ENCODE measurements at regions not wholly inside any gene's neighbourhood (a gene's known extent, or its start where the extent isn't known, plus 50 kb on each side); places are given as distances from the start of the nearest gene placed in this dataset.
"Not testable (repeated sequence)": the region's sequence is repeated elsewhere in the genome, so short reads cannot be mapped to it uniquely, and the experiment has no call there.

GRCh38 chr1:61547302-61547701, 177.6 kb downstream of the TM2D1 start:
- not testable (repeated sequence) for H3K56ac ChIP-seq (ENCODE audit: insufficient read length, low read depth, low read length); H2AK5ac ChIP-seq (ENCODE audit: insufficient read length, low read length); H2BK20ac ChIP-seq (ENCODE audit: low read depth, low read length, poor library complexity, severe bottlenecking); H3K23ac ChIP-seq (ENCODE audit: insufficient read length, low read depth, low read length); H3K9ac ChIP-seq (ENCODE audit: extremely low read depth, insufficient read length, low read length); H4K20me1 ChIP-seq (ENCODE audit: control insufficient read depth, insufficient read depth, insufficient read length); H3K4me3 Mint-ChIP-seq; H3K4me1 ChIP-seq (ENCODE audit: insufficient read depth, low read length); H4K91ac ChIP-seq (ENCODE audit: insufficient read length, low read depth, low read length); H4K8ac ChIP-seq (replicated peaks; ENCODE audit: insufficient read length, low read depth, low read length); H3K4me2 ChIP-seq (ENCODE audit: insufficient read depth, insufficient read length, low read length); H3K27me3 Mint-ChIP-seq (ENCODE audit: low read depth); H4K5ac ChIP-seq (ENCODE audit: insufficient read length, low read depth, low read length); H2BK12ac ChIP-seq (ENCODE audit: insufficient read length, low read depth, low read length); H3K79me2 ChIP-seq (ENCODE audit: insufficient read depth, low read length); H2AFZ ChIP-seq (ENCODE audit: low read length); H3K9me3 Mint-ChIP-seq; H2BK15ac ChIP-seq (ENCODE audit: low read depth, low read length); H3K4me1 Mint-ChIP-seq; H3K4ac ChIP-seq (ENCODE audit: low read depth, low read length); H3K79me1 ChIP-seq (ENCODE audit: insufficient read depth, low read depth, low read length, poor library complexity, severe bottlenecking); H3K23me2 ChIP-seq (ENCODE audit: insufficient read length, low read depth, low read length, poor library complexity, severe bottlenecking); H2BK5ac ChIP-seq (ENCODE audit: insufficient read length, low read length); H2BK120ac ChIP-seq (ENCODE audit: low read depth, low read length, poor library complexity, severe bottlenecking); H3K18ac ChIP-seq (ENCODE audit: insufficient read length, low read depth, low read length); H3K14ac ChIP-seq (ENCODE audit: insufficient read depth, low read length); H3K27ac ChIP-seq (ENCODE audit: insufficient read length, low read depth, low read length); H3T11ph ChIP-seq (ENCODE audit: low read length); H3K9me3 ChIP-seq (ENCODE audit: control insufficient read depth, low read depth, low read length); H3K27me3 ChIP-seq (ENCODE audit: insufficient read depth, low read length)
- no CpG with 5 or more reads among the region's 2 CpGs for WGBS (ENCODE audit: extremely low coverage, insufficient read length, low lambda C conversion rate)
- H3K27ac Mint-ChIP-seq = peak overlapping the region in 1 of 3 experiments; percentile 41; a peak in 1 of 7 replicates
- H3K36me3 Mint-ChIP-seq (ENCODE audit: insufficient read depth in 1 of 3, low read depth in 3 of 3) = peaks cover 0 to 11% (median 0%) of the 10 kb centered on the region in 3 experiments; a peak in 3 of 7 replicates
- TF ChIP-seq CTCF (conservative IDR thresholded peaks at IDR 0.05) = peak; percentile 67
- DNase-seq = peak; percentile 70

- not testable (repeated sequence) for H3K9me3 Mint-ChIP-seq; H2BK120ac ChIP-seq (ENCODE audit: low read depth, low read length, poor library complexity, severe bottlenecking); H3K27ac ChIP-seq (ENCODE audit: insufficient read length, low read depth, low read length); H3K4me3 Mint-ChIP-seq; H2BK5ac ChIP-seq (ENCODE audit: insufficient read length, low read length); H3K56ac ChIP-seq (ENCODE audit: insufficient read length, low read depth, low read length); H3K14ac ChIP-seq (ENCODE audit: insufficient read depth, low read length); H2BK20ac ChIP-seq (ENCODE audit: low read depth, low read length, poor library complexity, severe bottlenecking); H3T11ph ChIP-seq (ENCODE audit: low read length); H2BK15ac ChIP-seq (ENCODE audit: low read depth, low read length); H3K9me3 ChIP-seq (ENCODE audit: control insufficient read depth, low read depth, low read length); H3K4ac ChIP-seq (ENCODE audit: low read depth, low read length); H3K79me1 ChIP-seq (ENCODE audit: insufficient read depth, low read depth, low read length, poor library complexity, severe bottlenecking); H3K4me2 ChIP-seq (ENCODE audit: insufficient read depth, insufficient read length, low read length); H4K8ac ChIP-seq (replicated peaks; ENCODE audit: insufficient read length, low read depth, low read length); H3K23ac ChIP-seq (ENCODE audit: insufficient read length, low read depth, low read length); H4K91ac ChIP-seq (ENCODE audit: insufficient read length, low read depth, low read length); H4K5ac ChIP-seq (ENCODE audit: insufficient read length, low read depth, low read length); H3K18ac ChIP-seq (ENCODE audit: insufficient read length, low read depth, low read length); H3K4me1 ChIP-seq (ENCODE audit: insufficient read depth, low read length); H3K9ac ChIP-seq (ENCODE audit: extremely low read depth, insufficient read length, low read length); DNase-seq; H3K27ac Mint-ChIP-seq; H3K27me3 Mint-ChIP-seq (ENCODE audit: low read depth); H3K27me3 ChIP-seq (ENCODE audit: insufficient read depth, low read length); H2AK5ac ChIP-seq (ENCODE audit: insufficient read length, low read length); H2BK12ac ChIP-seq (ENCODE audit: insufficient read length, low read depth, low read length); H4K20me1 ChIP-seq (ENCODE audit: control insufficient read depth, insufficient read depth, insufficient read length); H3K79me2 ChIP-seq (ENCODE audit: insufficient read depth, low read length); H2AFZ ChIP-seq (ENCODE audit: low read length); H3K23me2 ChIP-seq (ENCODE audit: insufficient read length, low read depth, low read length, poor library complexity, severe bottlenecking)
- Mint-ChIP-seq H3K4me1 (peaks cover 5 to 12% of the 10 kb centered on the region in 2 experiments), H3K36me3 (ENCODE audit: insufficient read depth in 1 of 3, low read depth in 3 of 3) (peaks cover 0 to 11% (median 0%) of the 10 kb centered on the region in 3 experiments; a peak in 3 of 7 replicates)
- WGBS (ENCODE audit: extremely low coverage, insufficient read length, low lambda C conversion rate) = no CpG with 5 or more reads among the region's 2 CpGs
Observed at GRCh38 chr1:61544870-61545269, 180.1 kb downstream of the TM2D1 start.

All from H9 (cell line).